Muscle layer of colon (tissue), 2 donors: ENCODE measurements at regions not wholly inside any gene's neighbourhood (a gene's known extent, or its start where the extent isn't known, plus 50 kb on each side); places are given as distances from the start of the nearest gene placed in this dataset.

Experiments used
- H3K27ac ChIP-seq: one replicate; pipeline ENCODE4 v1.7.0; 2013; ENCODE audit warnings: low read depth, mild to moderate bottlenecking, low read length, moderate library complexity
- H3K27me3 ChIP-seq, 2 donors: one replicate each; pipeline ENCODE4 v1.7.0; 2013; ENCODE audit warnings: low read length in 2 of 2, mild to moderate bottlenecking in 2 of 2; ENCODE audit not compliant: insufficient read depth in 2 of 2, control insufficient read depth in 1 of 2
- H3K36me3 ChIP-seq: one replicate; pipeline ENCODE4 v1.7.0; 2013; ENCODE audit warnings: mild to moderate bottlenecking, low read length; ENCODE audit not compliant: insufficient read depth
- H3K4me1 ChIP-seq: one replicate; pipeline ENCODE4 v1.7.0; 2013; ENCODE audit warnings: mild to moderate bottlenecking, low read length; ENCODE audit not compliant: insufficient read depth
- H3K4me3 ChIP-seq, 2 donors: one replicate each; pipeline ENCODE4 v1.7.0; 2013; ENCODE audit warnings: low read length in 2 of 2, low read depth in 1 of 2, mild to moderate bottlenecking in 1 of 2, moderate library complexity in 1 of 2
- H3K9ac ChIP-seq: one replicate; pipeline ENCODE4 v1.7.0; 2013; ENCODE audit warnings: low read length
- H3K9me3 ChIP-seq: one replicate; pipeline ENCODE4 v1.7.0; 2013; ENCODE audit warnings: mild to moderate bottlenecking, low read length
- donor health status: abdominal sarcoma.
- donor health status: Adenocarcinoma of cecum.

GRCh38 chr4:63348735-63349673 is 1060.2 kb downstream of the TECRL start:
- H3K27me3 ChIP-seq, result no peaks in the 10 kb centered on the region
- H3K27ac ChIP-seq, result no peak overlapping the region
- H3K4me1 ChIP-seq, result no peaks in the 10 kb centered on the region
- no peak overlapping the region for H3K9ac ChIP-seq
- H3K36me3 ChIP-seq, result no peaks in the 10 kb centered on the region
- no peaks in the 10 kb centered on the region for H3K9me3 ChIP-seq
- no peak overlapping the region for H3K4me3 ChIP-seq

GRCh38 chr4:63325140-63325539 is 1084.1 kb downstream of the TECRL start:
- Histone ChIP-seq H3K36me3 (no peaks in the 10 kb centered on the region), H3K4me3 (no peak overlapping the region), H3K9me3 (no peaks in the 10 kb centered on the region), H3K4me1 (no peaks in the 10 kb centered on the region), H3K9ac (no peak overlapping the region), H3K27me3 (no peaks in the 10 kb centered on the region), H3K27ac (no peak overlapping the region)

- Histone ChIP-seq H3K36me3 (no peaks in the 10 kb centered on the region), H3K4me1 (no peaks in the 10 kb centered on the region), H3K27ac (no peak overlapping the region), H3K4me3 (no peak overlapping the region), H3K9ac (no peak overlapping the region), H3K27me3 (no peaks in the 10 kb centered on the region), H3K9me3 (no peaks in the 10 kb centered on the region)
These were observed 1092.6 kb downstream of the TECRL start for GRCh38 chr4:63316633-63317032.

- Histone ChIP-seq H3K9me3 (no peaks in the 10 kb centered on the region), H3K9ac (no peak overlapping the region), H3K27me3 (no peaks in the 10 kb centered on the region), H3K4me1 (no peaks in the 10 kb centered on the region), H3K36me3 (no peaks in the 10 kb centered on the region), H3K4me3 (no peak overlapping the region), H3K27ac (no peak overlapping the region)
These were observed 1093.6 kb downstream of the TECRL start for GRCh38 chr4:63315651-63316050.

DNA sequence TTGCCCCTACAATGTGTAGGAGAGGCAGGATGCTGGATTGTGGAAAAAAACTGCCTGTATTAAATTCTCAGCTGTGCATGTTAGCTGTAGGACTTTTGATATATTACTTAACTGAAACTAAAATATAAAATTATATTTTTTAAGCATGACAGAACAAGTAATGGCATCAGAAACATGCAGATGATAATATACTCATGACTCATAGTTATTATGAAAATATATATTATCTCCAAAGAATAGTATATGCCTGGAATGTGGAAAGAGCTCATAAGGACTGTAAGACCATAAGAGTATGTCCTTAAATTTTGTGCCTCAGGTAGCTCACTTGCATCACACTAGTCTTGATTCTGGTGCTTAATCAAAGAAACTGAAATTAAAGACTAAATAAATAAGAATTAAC is 1100.6 kb downstream of the TECRL start:
- no peak overlapping the region for H3K27ac ChIP-seq
- H3K36me3 ChIP-seq, result no peaks in the 10 kb centered on the region
- H3K27me3 ChIP-seq, result no peaks in the 10 kb centered on the region
- H3K9ac ChIP-seq, result no peak overlapping the region
- no peaks in the 10 kb centered on the region for H3K9me3 ChIP-seq
- H3K4me1 ChIP-seq, result no peaks in the 10 kb centered on the region
- no peak overlapping the region for H3K4me3 ChIP-seq

DNA sequence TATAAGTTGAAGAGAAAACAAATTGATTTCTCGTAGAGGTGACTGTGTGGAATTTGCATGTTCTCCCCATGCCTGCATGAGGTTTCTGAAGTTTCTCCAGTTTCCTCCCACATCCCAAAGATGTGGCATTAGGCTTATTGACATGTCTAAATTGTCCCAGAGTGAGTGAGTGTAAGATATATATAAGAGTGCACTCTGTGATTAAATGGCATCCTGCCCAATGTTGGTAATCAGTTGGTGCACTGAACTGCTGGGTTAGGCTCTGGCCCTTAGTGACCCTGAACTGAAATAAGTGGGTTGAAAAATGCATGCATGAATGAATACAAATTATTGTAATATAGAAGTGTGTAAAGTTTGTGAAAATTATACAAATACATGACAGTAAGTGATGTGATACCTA is 1106.5 kb downstream of the TECRL start:
- Histone ChIP-seq H3K27me3 (no peaks in the 10 kb centered on the region), H3K27ac (no peak overlapping the region), H3K36me3 (no peaks in the 10 kb centered on the region), H3K4me3 (no peak overlapping the region), H3K9me3 (no peaks in the 10 kb centered on the region), H3K9ac (no peak overlapping the region), H3K4me1 (no peaks in the 10 kb centered on the region)

GRCh38 chr4:63302078-63302477 is 1107.2 kb downstream of the TECRL start:
- H3K9ac ChIP-seq, result no peak overlapping the region
- no peak overlapping the region for H3K4me3 ChIP-seq
- no peaks in the 10 kb centered on the region for H3K36me3 ChIP-seq
- H3K9me3 ChIP-seq, result no peaks in the 10 kb centered on the region
- no peaks in the 10 kb centered on the region for H3K4me1 ChIP-seq
- no peaks in the 10 kb centered on the region for H3K27me3 ChIP-seq
- H3K27ac ChIP-seq, result no peak overlapping the region

DNA sequence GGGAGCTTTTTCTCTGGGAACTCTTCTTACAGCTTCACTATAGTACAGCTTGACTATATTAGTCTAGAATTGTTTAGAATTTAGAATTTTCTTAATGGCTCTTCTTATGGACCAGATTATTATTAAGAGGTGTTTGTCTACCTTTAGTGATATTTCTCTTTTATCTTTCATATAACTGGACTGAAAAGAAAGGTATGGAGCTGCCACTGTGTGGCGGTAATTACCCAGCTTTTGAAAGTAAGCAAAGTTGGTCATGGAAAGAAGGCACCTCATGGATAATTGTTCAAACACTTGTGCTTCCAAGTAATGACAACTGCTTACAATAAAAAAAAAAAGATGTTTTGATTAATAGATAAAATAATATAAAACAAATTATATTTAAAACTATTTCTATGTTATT is 1112.5 kb downstream of the TECRL start:
- Histone ChIP-seq H3K36me3 (no peaks in the 10 kb centered on the region), H3K9ac (no peak overlapping the region), H3K27me3 (no peaks in the 10 kb centered on the region), H3K4me1 (no peaks in the 10 kb centered on the region), H3K4me3 (no peak overlapping the region), H3K9me3 (no peaks in the 10 kb centered on the region), H3K27ac (no peak overlapping the region)

DNA sequence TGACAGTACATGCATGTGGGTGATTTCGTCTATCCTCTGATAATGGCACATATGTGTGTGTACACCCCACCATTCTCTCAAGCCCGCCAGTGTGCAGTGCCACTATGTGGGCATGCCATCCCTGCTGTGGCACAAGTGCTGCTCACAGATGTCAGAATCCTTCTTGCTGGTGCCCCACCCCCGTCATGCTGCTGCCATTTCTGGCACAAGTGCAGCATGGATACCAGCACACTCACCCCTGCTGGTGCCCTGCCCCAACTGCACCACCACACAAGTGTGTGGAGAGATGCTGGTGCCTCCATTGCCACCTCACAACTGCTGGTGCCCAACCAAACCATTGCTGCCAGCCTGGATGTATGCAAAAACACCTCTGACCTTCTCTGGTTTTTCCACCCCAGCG is 1133.8 kb downstream of the TECRL start:
- Histone ChIP-seq H3K4me1 (no peaks in the 10 kb centered on the region), H3K4me3 (no peak overlapping the region), H3K27me3 (no peaks in the 10 kb centered on the region), H3K27ac (no peak overlapping the region), H3K9me3 (no peaks in the 10 kb centered on the region), H3K36me3 (no peaks in the 10 kb centered on the region), H3K9ac (no peak overlapping the region)

GRCh38 chr4:63269156-63269555 is 1140.1 kb downstream of the TECRL start:
- Histone ChIP-seq H3K27ac (no peak overlapping the region), H3K4me1 (no peaks in the 10 kb centered on the region), H3K27me3 (no peaks in the 10 kb centered on the region), H3K9me3 (no peaks in the 10 kb centered on the region), H3K9ac (no peak overlapping the region), H3K36me3 (no peaks in the 10 kb centered on the region), H3K4me3 (no peak overlapping the region)

GRCh38 chr4:63233671-63234070 is 1175.6 kb downstream of the TECRL start:
- H3K27me3 ChIP-seq, result no peaks in the 10 kb centered on the region
- no peaks in the 10 kb centered on the region for H3K36me3 ChIP-seq
- H3K9ac ChIP-seq, result no peak overlapping the region
- no peaks in the 10 kb centered on the region for H3K4me1 ChIP-seq
- H3K27ac ChIP-seq, result no peak overlapping the region
- H3K4me3 ChIP-seq, result no peak overlapping the region
- no peaks in the 10 kb centered on the region for H3K9me3 ChIP-seq

- no peaks in the 10 kb centered on the region for H3K27me3 ChIP-seq
- no peak overlapping the region for H3K27ac ChIP-seq
- H3K4me1 ChIP-seq, result no peaks in the 10 kb centered on the region
- no peak overlapping the region for H3K9ac ChIP-seq
- no peaks in the 10 kb centered on the region for H3K9me3 ChIP-seq
- H3K4me3 ChIP-seq, result no peak overlapping the region
- no peaks in the 10 kb centered on the region for H3K36me3 ChIP-seq
These were observed 1177.2 kb downstream of the TECRL start for GRCh38 chr4:63232058-63232457.
